Uterus (tissue), 2 donors: ENCODE measurements at regions not wholly inside any gene's neighbourhood (a gene's known extent, or its start where the extent isn't known, plus 50 kb on each side); places are given as distances from the start of the nearest gene placed in this dataset.

Experiments used
- POLR2A ChIP-seq, 2 donors: fragments of 450-650 bp; IDR thresholded peaks; one replicate each; pipeline ENCODE4 v1.6.1; 2016; ENCODE audit warnings: antibody characterized with exemption in 2 of 2, mild to moderate bottlenecking in 1 of 2, moderate library complexity in 1 of 2
- TF ChIP-seq, protein P1 (sequence below), 4 experiments: fragments of 200-600 bp in 2 of 4; fragments of 450-650 bp in 2 of 4; sonication (generic) in 2 of 4; IDR thresholded peaks; one replicate each; pipeline ENCODE4 v1.5.1; 2016 to 2019; ENCODE audit warnings: antibody characterized with exemption in 4 of 4, mild to moderate bottlenecking in 2 of 4, moderate library complexity in 1 of 4

DNA sequence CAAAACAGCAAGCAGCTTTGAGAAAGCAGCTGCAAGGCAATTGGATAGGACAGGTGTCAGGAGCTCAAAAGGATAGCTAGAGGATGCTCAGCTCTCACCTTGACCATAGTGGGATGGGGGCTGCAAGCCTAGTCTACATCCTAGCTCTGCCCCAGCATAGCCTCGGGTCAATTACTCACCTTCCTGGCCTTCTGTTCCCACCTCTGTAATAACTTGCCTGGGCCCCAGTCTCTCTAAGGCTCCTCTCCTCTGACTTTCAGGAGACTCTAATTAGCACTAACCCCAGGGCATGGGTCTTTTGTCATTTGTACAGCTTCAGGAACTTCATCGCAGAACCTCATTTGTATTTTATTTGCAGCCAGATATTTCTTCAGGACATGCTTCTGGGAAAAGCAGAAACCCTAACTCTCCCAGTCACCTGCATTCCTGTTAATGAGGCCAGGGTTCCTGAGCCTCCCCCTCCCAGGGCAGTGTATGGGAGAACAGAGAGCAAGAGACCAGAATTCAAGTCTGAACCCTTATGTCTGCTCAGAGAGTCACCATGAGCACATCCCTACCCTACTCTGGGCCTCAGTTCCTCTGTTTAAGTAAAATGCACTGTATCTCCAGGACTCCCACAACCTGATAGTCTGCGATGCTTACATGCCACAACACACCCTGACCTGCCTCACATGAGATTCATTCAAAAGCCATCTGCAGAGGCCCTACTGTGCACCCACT lies 108.1 kb downstream of the MATN1 start:
- TF ChIP-seq, protein P1, sequence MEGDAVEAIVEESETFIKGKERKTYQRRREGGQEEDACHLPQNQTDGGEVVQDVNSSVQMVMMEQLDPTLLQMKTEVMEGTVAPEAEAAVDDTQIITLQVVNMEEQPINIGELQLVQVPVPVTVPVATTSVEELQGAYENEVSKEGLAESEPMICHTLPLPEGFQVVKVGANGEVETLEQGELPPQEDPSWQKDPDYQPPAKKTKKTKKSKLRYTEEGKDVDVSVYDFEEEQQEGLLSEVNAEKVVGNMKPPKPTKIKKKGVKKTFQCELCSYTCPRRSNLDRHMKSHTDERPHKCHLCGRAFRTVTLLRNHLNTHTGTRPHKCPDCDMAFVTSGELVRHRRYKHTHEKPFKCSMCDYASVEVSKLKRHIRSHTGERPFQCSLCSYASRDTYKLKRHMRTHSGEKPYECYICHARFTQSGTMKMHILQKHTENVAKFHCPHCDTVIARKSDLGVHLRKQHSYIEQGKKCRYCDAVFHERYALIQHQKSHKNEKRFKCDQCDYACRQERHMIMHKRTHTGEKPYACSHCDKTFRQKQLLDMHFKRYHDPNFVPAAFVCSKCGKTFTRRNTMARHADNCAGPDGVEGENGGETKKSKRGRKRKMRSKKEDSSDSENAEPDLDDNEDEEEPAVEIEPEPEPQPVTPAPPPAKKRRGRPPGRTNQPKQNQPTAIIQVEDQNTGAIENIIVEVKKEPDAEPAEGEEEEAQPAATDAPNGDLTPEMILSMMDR (IDR thresholded peaks at IDR 0.05), result no peak
- TF ChIP-seq POLR2A (IDR thresholded peaks at IDR 0.05), result no peak
